ENCODE measurements at regions not wholly inside any gene's neighbourhood (a gene's known extent, or its start where the extent isn't known, plus 50 kb on each side); places are given as distances from the start of the nearest gene placed in this dataset.

DNA sequence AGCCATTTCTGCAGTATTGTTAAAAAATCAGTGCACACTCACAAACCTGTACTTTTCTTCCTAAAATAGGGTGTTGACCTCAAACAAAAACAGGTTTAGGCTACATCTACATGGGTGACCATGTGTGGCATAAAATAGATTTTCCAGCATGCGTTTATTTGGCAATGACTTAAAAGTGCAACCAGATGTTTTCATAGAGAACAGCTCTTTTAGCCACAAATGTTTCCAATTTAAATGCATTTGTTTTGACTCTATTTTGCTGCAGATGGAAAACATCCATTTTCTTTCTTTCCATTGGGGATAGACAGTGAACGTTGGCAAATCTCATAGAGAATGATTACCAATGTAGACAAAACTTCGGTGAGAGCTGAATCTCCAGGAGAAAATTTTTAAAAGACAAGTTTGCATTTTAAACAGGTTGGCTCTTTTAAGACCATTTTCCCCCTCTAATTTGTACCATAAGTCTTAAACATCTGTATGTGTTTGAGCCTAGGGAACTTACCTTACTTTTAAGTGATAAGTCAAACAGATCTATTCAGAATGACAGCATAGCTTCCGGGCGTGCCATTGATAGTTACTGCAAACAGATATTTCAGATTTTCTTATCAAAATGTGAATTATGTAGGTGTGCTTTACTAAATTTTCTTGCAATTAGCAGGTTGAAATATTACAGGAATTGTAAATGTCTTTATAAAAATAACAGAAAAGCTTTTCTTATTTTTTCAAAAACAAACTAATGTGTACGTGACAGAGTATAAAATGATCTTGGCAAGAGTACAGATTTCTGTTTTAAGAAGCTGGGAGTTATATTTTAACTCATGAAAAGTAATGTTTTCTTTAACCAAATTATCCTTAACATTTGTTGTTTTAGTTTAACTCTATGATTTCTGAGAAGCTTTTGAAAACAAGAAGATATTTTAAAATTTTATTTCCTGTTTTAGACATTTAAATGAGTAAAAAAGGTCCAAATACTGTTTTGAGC lies 144.9 kb downstream of the HGF start:
- TF ChIP-seq POLR2A (IDR thresholded peaks at IDR 0.05; ENCODE audit: low read depth, low read length) (no peak), TAF1 (IDR thresholded peaks at IDR 0.05; ENCODE audit: low read depth, low read length) (no peak), POLR2AphosphoS5 (IDR thresholded peaks at IDR 0.05; ENCODE audit: low read depth, low read length) (no peak)
